RKO (cell line): ENCODE measurements at regions not wholly inside any gene's neighbourhood (a gene's known extent, or its start where the extent isn't known, plus 50 kb on each side); places are given as distances from the start of the nearest gene placed in this dataset.
A peak's percentile ranks its signal among the peaks of the same experiment; 100 is the strongest.

Experiments used
- DNase-seq: peaks from one replicate; pipeline ENCODE4 v3.0.0-alpha.2; 2016; ENCODE audit warnings: low spot score

DNA sequence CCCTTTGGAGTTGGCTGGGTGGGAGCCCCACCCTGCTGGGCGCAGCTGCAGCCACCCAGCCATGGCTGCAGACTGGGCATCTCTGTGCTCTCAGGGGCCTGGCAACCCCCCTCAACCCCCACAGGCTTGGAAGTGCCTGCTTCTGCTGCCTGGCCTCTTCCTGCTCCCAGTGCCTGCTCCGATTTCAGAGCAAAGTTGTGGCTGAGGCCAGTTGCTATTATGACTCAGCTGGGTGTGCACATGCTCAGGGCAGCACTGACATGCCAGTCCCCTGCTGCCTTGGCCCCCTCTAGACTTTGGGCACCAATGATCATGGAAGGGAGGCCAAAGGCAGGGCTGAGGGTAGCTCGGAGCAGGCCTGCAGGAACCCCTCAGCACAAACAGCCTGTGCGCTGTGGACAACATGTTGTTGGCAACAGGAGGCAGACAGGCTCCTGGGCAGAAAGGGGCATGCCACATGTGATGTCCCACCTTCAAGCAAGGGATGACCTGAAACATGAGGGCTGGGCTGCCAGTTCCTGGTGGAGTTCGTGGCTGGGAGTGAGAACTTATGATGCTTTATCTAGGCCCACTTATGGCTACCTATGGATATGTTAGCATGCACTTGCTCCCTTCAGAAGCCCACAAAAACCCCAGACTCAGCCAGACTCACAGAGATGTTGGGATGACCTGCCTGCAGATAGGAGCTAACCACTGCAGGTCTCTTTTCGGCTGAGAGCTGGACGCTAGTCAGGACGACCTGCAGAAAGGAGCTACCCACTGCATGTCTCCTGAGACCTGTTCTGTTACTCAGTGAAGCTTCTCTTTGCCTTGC is 96.4 kb upstream of the AMOTL1 start:
- DNase-seq = no peak

DNA sequence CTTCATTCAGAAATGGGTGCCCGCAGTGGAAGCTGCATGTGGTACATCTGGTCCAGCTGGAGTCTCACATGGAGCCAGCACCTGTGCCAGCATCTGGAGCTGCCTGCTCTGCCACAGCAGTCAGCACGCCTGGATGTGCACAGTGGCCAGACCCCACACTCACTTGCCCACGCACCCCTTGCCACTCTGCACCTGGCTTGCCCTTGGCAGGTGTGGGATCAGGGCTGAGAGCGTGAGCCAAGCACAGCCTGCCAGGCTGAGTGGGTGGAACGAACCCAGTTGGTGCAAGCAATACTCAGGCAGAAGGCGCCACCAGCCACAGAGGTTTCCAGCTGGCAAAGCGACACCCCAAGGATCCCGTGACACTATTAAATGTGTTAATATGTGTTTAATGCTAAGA is 95.5 kb upstream of the AMOTL1 start:
- no peak for DNase-seq

DNA sequence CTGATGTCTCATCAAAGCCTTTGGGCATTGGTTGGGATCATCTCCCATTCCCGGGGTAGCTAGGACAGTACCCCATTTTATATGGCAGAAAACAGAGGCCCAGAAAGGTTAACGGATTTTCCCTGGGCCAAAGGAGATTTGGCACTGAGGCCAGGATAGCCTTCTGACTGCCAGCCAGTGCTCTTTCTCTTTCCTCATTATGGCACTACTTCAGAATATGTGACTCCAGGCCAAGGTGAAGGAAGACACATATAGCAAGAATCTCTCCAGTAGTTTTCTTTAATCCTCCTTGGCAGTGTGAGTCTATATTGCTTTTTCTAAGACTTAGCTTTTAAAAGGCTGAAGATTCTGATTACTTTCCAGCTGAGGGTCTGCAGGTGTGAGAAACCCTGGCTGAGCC is 94.8 kb upstream of the AMOTL1 start:
- no peak for DNase-seq

DNA sequence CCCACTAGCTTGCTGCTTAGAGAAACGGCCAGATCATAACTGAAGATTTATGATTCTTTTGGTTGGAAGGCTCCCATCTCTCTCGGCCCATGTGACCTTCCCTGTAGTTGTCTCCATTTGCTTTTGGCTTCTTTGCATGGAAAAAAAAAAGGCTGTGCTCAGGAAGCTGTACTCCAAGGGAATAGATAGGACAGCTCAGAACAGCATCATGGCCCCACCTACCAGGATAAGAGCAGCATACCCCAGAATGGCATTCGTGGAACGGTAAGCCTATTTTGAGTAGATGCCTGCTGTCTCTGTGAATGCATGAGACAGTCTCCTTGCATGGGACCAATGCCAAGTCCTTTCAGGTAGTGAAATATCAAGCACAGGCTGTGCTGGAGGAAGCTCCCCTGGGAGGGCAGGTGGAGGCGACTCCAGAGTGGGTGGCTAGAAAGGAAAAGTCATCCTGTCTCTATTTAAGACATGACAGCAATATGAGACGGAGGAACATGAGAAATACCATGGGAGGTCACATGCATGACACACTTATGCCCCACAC is 94.1 kb upstream of the AMOTL1 start:
- no peak for DNase-seq

DNA sequence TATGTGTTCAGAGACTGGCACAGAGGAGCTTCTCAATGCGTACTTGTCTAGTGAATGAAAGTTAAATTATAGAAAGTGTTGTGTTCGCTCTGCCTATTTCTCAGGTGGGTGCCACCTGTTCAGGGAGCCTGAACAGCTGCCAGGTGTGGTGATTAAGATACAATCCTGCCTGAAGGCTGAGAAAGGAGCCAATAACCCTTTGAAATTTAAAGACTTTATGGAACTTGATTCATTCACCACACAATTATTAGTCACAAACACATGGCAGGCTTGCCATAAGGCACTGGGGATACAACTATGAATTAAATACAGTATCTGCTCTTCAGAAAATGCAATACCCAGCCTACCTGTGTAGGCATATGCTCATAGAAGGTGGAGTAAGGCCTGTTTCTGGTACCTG is 92.9 kb upstream of the AMOTL1 start:
- DNase-seq = no peak

- no peak for DNase-seq
These were observed 92.3 kb upstream of the AMOTL1 start for GRCh38 chr11:94675813-94676212.

DNA sequence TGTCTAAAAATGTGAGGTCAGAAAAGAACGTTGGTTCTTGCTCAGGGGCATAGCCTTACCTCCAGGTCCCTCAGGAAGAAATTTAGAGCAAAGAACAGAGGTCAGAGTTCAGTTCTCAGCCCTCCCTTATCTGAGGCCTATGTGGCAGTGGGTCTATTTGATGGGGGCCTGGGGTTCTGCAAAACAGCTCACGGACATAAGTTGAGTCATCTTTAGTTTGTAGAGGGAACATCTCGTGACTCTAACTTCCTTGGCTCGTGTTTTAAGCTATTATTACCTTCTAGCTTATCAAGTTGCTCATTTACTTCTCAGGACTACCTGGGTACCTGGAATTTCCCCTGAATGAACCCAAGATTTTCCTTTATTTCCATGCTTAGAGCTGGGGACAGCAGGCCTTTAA is 91.3 kb upstream of the AMOTL1 start:
- no peak for DNase-seq

DNA sequence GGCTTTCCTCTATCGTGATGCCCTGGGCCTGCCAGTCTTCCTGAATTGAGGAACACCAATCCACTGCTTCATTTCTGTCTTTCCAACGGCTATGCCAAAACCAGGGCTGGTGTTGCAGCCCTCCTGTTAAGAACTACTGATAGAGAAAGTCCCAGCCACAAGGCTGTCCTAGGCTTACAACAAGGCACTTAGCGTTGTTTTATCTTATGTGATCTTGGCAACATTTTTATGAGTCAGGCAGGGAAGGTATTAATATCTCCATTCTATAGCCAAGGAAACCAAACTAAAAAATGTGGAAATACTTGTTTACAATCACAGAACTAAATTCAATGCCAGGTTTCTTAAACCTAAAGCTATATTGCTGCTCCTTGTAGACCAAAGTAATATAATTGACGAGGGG is 89.9 kb upstream of the AMOTL1 start:
- no peak for DNase-seq

DNA sequence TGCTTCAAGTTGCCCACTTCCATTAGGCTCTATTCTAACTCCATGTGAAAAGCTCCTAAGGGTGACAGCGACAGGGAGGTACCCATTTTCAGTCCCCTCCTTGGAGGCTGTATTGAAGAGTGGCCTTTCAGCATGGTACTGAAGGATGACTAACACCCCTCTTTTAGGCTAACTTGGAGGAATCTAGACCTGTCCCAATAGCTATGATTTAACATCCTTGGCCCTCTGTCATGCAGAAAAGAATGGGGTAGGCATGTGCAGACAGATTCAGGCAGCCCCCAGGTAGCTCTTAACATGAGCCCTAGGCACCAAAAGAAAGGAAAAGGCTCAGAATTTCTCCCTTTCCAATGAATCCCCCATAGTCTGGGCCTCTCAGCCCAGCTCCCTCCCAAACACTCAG is 89.3 kb upstream of the AMOTL1 start:
- no peak for DNase-seq

GRCh38 chr11:94680426-94680825 is 87.7 kb upstream of the AMOTL1 start:
- no peak for DNase-seq

- no peak for DNase-seq
These were observed 87.0 kb upstream of the AMOTL1 start for GRCh38 chr11:94681140-94681539.

GRCh38 chr11:94681852-94682251 is 86.3 kb upstream of the AMOTL1 start:
- DNase-seq = no peak

DNA sequence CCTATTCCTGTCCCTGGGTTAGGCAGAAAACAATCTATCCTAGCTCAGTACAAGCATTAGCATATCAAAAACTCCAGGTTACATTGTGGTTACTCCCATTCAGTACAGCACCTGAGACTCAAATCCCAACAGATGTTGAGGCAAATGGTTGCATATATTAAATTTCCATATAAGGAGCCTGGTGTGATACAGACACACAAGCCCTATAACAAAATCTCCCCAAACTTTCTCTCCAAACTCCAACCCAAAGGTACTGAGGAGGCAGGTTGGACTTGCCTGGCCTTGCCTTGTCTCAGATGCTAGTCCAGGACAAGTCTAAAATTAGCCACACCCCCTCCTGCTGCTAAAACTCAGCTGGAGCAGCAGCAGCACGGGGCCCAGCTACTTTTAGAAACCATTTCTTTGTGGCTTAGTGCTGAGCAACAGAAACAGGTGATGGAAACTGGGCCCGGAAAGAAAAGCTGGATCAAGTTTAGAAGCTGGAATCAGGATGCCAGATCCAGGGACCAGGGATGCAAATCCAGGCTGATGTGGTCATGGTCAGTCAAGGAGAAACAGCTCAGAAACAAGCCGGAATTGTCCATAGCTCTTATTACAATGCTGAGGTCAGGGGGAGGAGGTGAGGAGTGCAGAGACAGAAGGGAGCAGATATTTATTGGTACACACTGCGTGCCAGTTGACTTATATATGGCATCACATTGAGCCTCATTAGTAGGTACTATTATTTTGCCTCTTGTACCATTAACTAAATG is 73.7 kb upstream of the AMOTL1 start:
- no peak for DNase-seq

- no peak for DNase-seq
These were observed 71.0 kb upstream of the AMOTL1 start for GRCh38 chr11:94697156-94697555.

DNA sequence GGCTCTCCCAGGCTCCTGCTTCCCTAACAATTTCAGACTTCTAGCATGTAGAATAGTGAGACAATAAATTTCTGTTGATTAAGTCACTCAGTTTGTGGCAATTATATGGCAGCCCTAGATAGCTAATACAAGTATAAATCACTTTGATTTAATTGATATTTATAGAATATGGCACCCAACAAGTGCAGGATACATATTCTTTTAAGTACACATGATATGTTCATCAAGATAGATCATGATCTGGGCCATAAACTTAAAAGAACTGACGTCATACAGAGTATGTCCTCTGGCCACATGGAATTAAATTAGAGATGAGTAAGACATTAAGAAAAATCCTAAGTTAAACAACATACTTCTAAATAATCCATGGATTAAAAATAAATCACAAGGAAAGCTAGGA is 67.5 kb upstream of the AMOTL1 start:
- DNase-seq = no peak

- DNase-seq = no peak
These were observed 65.7 kb upstream of the AMOTL1 start for GRCh38 chr11:94702481-94702880.

DNA sequence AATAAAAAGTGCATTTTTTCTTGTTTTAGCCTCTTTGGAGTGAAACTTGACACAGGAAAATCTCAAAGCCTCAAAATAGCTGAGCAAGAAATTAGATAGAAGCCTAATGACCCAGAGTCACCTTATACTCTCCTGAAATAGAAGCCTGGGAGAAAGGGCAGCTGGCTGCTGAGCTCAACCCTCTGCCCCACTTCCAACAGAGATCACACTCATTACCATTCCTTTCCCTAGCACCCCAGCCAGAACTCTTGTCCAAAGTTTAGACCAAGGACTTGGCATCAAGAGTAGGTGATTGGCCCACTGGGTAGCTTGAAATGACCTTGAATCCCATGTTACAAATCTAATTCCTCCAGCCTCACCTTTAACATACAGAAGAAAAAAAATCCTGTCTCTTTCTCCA is 62.7 kb upstream of the AMOTL1 start:
- DNase-seq = no peak

DNA sequence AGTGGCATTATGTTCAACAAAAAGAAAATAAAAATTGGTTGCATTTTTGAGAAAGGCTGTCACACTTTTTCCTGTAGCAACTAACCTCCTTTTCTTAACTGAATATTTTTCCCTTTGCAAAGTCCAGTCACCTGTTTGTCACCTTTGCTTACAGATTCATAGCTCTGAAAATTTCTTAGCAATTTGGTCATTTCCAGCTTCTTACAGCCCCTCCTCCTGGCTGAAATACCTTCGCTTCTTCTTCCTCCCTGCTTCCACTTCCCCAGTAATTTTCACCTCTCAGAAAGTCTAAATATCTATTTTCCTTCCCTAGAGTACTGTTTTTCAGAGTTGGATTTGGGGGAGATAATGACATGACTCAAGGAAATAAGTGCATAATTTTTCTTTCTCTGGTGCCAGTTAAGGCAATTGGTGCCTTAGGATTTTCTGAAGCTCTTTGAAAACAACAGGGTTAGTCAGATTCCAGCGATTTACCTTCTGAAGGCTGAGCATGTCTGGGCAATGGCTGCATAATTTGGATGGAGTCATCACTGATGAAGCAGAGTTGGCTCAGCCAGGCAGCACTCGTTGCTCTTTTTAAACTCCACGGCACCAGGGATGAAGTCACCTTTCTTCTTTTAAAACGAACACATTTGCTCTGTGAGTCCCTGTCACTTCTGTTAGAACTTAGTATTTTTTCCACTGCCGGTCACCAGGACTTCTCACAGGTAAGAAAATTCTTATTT is 62.1 kb upstream of the AMOTL1 start:
- peak; percentile 38 for DNase-seq

- DNase-seq = no peak
These were observed 60.0 kb upstream of the AMOTL1 start for GRCh38 chr11:94708176-94708575.

- DNase-seq = no peak
These were observed 59.5 kb upstream of the AMOTL1 start for GRCh38 chr11:94708642-94709041.

DNA sequence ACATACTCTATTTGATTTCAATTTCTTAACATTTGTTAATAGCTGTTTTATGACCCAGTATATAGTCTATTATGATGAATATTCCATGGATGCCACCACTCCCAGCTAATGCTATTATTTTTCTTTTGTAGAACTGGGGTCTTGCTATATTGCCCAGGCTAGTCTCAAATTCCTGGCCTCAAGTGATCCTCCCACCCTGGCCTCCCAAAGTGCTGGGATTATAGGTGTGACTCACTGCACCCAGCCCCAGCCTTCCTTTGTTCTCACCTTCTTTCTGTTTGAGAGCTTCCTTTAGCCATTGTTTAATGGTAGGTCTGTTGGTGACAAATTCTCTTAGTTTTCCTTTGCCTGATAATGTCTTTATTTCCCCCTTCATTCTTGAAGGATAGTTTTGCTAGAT is 52.9 kb upstream of the AMOTL1 start:
- no peak for DNase-seq

GRCh38 chr11:94717667-94718066 is 50.5 kb upstream of the AMOTL1 start:
- no peak for DNase-seq
